H1 (cell line): ENCODE measurements at regions not wholly inside any gene's neighbourhood (a gene's known extent, or its start where the extent isn't known, plus 50 kb on each side); places are given as distances from the start of the nearest gene placed in this dataset.

ENCODE experiments used
- HDAC6 ChIP-seq: IDR thresholded peaks from one replicate; pipeline ENCODE4 v1.7.1; 2012; ENCODE audit warnings: low read depth, mild to moderate bottlenecking, inconsistent platforms, low read length, moderate library complexity
- POLR2A ChIP-seq, 2 experiments: IDR thresholded peaks; 1 replicate in 1 of 2; 2 replicates in 1 of 2; pipeline ENCODE4 v1.6.1; 2011; ENCODE audit warnings: low read depth in 2 of 2, low read length in 2 of 2, mild to moderate bottlenecking in 2 of 2; ENCODE audit errors: control extremely low read depth in 1 of 2
- RAD21 ChIP-seq, 2 experiments: IDR thresholded peaks in 1 of 2; conservative IDR thresholded peaks in 1 of 2; 2 replicates each; pipeline ENCODE4 v1.6.1; 2011; ENCODE audit warnings: low read depth in 2 of 2, low read length in 2 of 2, improper control_type of control experiment in 1 of 2, inconsistent platforms in 1 of 2, mild to moderate bottlenecking in 1 of 2, moderate library complexity in 1 of 2
- RFX5 ChIP-seq: IDR thresholded peaks from 2 replicates; pipeline ENCODE4 v1.6.1; 2011; ENCODE audit warnings: low read depth, low read length, improper control_type of control experiment, borderline replicate concordance
- TF ChIP-seq, protein P1 (sequence below): IDR thresholded peaks from 2 replicates; pipeline ENCODE4 v1.6.1; 2011; ENCODE audit warnings: low read length, improper control_type of control experiment
- TF ChIP-seq, protein P2 (sequence below), 3 experiments: IDR thresholded peaks; 1 replicate in 2 of 3; 2 replicates in 1 of 3; pipeline versions ENCODE4 v1.5.1 to v1.6.1; 2011; ENCODE audit warnings: low read length in 3 of 3, mild to moderate bottlenecking in 3 of 3, inconsistent platforms in 2 of 3, low read depth in 1 of 3, moderate library complexity in 1 of 3; ENCODE audit not compliant: insufficient read depth in 1 of 3; ENCODE audit errors: control extremely low read depth in 1 of 3

DNA sequence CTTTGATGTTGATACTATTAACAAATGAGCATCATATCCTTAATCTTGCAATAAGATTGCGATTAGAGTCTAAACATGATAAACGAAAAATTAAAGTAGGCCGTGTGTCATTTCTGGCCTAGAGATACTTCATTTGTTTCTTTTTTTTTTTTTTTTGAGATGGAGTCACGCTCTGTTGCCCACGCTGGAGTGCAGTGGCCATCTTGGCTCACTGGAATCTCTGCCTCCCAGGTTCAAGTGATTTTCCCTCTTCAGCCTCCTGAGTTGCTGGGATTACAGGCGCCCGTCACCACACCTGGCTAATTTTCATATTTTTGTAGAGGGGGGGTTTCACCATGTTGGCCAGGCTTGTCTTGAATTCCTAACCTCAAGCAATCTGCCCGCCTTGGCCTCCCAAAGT lies 446.9 kb downstream of the PCNX1 start:
- TF ChIP-seq, protein P1, sequence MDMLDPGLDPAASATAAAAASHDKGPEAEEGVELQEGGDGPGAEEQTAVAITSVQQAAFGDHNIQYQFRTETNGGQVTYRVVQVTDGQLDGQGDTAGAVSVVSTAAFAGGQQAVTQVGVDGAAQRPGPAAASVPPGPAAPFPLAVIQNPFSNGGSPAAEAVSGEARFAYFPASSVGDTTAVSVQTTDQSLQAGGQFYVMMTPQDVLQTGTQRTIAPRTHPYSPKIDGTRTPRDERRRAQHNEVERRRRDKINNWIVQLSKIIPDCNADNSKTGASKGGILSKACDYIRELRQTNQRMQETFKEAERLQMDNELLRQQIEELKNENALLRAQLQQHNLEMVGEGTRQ = no peak
- TF ChIP-seq RFX5 (no peak), HDAC6 (no peak), RAD21 (IDR thresholded peaks at IDR 0.05 in 1 of 2, conservative IDR thresholded peaks at IDR 0.05 in 1 of 2; ENCODE audit: low read depth in 2 of 2, low read length in 2 of 2) (no peak), POLR2A (IDR thresholded peaks at IDR 0.05; ENCODE audit: control extremely low read depth in 1 of 2, low read depth in 2 of 2, low read length in 2 of 2) (no peak)
- TF ChIP-seq, protein P2, sequence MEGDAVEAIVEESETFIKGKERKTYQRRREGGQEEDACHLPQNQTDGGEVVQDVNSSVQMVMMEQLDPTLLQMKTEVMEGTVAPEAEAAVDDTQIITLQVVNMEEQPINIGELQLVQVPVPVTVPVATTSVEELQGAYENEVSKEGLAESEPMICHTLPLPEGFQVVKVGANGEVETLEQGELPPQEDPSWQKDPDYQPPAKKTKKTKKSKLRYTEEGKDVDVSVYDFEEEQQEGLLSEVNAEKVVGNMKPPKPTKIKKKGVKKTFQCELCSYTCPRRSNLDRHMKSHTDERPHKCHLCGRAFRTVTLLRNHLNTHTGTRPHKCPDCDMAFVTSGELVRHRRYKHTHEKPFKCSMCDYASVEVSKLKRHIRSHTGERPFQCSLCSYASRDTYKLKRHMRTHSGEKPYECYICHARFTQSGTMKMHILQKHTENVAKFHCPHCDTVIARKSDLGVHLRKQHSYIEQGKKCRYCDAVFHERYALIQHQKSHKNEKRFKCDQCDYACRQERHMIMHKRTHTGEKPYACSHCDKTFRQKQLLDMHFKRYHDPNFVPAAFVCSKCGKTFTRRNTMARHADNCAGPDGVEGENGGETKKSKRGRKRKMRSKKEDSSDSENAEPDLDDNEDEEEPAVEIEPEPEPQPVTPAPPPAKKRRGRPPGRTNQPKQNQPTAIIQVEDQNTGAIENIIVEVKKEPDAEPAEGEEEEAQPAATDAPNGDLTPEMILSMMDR (IDR thresholded peaks at IDR 0.05; ENCODE audit: control extremely low read depth in 1 of 3, insufficient read depth in 1 of 3, low read depth in 1 of 3, low read length in 3 of 3) = no peak
